Activated CD8-positive, alpha-beta memory T cell treated with anti-CD3 and anti-CD28 coated beads for 24 hours (primary cell): ENCODE measurements at regions not wholly inside any gene's neighbourhood (a gene's known extent, or its start where the extent isn't known, plus 50 kb on each side); places are given as distances from the start of the nearest gene placed in this dataset.
"Not testable (repeated sequence)": the region's sequence is repeated elsewhere in the genome, so short reads cannot be mapped to it uniquely, and the experiment has no call there.

Experiments
- DNase-seq: peaks from one replicate; pipeline ENCODE4 v3.0.0-alpha.2; 2020

GRCh38 chr2:82139979-82140611 is 1835.5 kb upstream of the LRRTM1 start:
- no peak for DNase-seq

- DNase-seq, result no peak
Observed at GRCh38 chr2:82137441-82137840, 1832.9 kb upstream of the LRRTM1 start.

DNA sequence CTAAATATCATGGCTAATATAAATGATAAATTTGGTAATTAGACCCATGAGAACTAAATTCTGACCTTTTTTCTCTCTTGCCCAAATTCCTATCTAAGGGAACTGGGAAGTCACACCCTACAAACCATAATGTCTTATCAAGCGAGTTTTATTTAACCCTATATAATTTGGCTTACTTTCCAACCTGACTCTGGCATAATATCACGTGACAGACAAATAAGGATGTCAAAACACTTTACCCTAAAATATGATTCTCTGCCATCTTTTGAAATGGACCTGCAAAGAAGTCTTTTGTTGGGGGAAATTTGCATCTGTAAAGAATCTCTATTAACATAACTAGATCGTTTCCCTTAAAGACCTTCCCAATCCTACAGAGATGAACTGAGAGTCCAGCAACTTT is 1823.5 kb upstream of the LRRTM1 start:
- no peak for DNase-seq

DNA sequence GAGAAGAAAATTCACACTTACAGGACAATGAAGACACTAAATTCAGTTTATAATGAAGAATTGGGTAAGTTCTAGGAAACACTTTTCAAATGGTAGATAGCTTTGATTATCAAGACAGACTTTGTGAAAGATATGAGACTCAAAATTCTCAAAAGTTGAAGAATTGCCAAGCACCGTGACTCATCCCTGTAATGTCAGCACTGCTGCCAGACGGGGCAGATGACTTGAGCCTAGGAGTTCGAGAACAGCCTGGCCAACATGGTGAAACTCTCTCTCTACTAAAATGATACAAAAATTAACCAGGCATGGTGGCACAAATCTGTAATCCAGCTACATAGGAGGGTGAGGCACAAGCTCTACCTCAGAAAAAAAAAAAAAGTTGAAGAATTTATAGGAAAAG is 1820.1 kb upstream of the LRRTM1 start:
- no peak for DNase-seq

GRCh38 chr2:82120654-82121053 is 1816.1 kb upstream of the LRRTM1 start:
- no peak for DNase-seq

DNA sequence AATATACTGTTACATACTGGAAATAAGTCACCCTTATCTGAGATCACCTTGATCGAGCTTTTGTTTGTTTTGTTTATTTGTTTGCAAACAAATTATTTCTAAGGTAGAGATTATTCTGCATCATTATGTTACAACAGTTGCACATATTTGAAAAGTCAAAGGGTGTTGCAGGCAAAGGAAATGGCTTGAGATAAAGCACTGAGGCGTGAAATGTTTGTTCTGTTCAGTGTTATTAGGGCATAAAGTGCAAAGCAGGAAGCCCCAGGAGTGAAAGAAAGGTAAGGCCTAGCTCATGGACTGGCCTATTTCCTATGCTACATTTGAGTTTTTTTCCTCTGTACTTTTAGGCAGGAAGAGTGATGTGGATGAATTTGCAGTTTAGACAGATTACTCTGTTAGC is 1815.6 kb upstream of the LRRTM1 start:
- DNase-seq, result no peak

- no peak for DNase-seq
Observed at GRCh38 chr2:82109418-82109817, 1804.9 kb upstream of the LRRTM1 start.

DNA sequence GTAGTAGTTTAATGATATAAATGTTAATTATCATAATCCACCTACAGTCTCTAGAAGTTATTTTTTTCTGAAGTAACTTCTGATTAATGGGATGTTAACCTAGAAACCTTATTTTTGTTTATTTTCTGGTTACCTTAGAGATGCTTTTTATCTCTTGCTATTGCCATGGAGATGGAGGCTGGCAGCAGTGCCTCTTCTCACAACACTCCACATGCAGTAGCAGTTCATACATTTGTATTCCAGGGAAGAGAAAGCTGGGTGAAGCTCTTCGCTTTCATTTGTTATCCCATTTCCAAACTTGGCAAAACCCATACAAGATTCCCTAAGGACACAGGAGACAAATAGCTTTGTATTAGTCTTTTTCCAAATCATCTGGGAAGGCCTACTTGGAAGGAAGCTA is 1794.1 kb upstream of the LRRTM1 start:
- DNase-seq, result no peak

DNA sequence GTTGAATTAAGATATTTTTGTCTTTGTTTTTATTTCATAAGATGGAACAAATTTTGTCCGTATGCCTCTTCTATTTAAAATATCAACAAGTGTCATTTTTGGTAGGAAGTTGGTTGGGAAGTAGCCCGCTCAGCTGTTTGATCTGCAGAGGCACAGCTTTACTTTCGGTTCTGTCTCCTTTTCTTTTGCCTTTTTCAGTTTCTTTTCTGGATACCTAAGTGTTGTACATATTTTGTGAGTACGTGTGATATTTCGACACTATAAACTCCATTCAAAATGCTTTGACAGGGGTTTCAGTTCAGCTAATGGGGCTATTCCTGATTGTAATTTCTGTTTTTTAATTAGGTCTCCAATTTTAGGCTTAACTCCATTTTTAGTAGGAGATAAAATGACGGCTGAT is 1785.0 kb upstream of the LRRTM1 start:
- DNase-seq, result no peak

DNA sequence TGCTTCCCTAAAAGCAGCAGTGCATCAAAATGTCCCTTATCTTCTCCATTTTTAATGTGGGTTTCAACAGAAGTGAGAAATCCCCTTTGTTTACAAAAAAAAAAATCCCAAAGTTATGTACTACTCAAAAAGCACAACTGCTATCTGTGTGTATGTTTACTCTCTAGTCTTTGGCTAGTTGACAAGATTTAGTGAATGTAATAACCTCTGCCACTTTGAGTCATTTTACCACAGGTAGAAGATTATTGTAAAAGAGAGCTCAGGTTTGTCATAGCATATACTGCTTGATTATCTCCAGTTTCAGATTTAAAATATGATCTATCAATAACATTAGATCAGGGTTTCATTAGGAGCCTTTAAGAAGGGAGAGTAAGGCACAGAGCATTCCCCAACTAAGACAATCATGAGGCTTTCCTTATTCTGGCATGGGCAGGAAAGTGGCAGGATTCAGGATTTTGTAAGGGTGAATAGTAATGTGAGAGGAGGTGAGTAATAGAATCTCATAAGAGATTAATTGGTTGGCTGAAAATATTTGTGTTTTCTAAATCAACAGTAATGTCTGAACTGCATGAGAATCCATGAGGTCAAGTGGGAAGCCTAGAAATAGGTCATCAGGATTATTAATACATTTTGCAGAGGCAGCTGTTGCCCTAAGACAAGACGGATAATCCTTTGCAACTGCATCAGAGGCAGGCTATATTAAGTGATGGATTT is 1780.3 kb upstream of the LRRTM1 start:
- no peak for DNase-seq

DNA sequence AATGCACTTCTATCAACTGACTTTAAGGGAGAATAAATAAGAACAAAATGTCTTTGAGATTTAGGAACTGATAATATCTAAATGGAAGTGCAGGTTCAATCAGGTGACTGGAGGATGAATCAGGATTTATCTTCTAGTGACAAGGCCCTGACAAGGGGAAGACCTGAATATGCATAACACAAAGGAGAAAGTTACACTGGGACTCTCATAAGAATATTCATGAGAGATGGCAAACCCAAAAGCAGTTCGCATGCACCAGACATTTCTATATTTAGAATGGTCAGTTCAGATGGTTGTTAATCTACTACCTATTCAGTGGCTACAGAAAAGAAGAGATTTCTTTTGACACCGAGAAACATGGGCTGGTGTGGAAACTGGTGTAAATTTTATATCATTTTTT is 1771.3 kb upstream of the LRRTM1 start:
- DNase-seq, result no peak

GRCh38 chr2:82062463-82062862 is 1757.9 kb upstream of the LRRTM1 start:
- DNase-seq, result no peak

DNA sequence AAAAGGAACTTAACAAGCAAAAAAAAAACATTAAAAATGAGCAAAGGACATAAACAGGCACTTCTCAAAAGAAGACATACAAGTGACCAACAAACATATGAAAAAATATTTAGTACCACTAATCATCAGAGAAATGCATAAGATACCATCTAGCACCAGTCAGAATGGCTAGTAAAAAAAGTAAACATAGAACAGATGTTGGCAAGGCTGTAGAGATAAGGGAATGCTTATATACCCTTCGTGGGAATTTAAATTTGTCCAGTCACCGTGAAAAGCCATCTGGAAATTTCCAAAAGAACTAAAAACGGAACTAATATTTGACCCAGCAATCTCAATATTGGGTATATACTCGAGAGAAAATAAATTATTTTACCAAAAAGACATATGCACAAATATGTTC is 1751.3 kb upstream of the LRRTM1 start:
- DNase-seq, result no peak

DNA sequence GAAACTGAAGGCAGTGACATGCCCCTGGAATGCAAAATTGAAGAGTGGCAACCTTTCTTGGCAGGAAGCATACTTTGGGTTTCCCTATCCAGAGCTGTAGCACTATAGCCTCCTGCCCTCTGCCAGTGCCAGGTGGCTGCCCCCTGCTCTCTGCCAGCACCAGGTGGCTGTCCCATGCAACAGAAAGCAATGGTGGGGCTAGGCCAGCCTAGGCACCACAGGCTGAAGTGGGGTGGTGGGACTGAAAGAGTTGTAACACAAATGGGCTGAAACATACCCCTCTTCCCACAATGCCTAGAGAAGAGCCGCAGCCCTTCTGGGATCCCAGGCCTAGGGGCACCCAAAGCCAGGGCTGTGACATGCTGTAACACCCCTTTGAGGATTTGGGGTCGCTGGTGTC is 1739.3 kb upstream of the LRRTM1 start:
- no peak for DNase-seq

GRCh38 chr2:82027921-82028615 is 1723.5 kb upstream of the LRRTM1 start:
- DNase-seq, result no peak

DNA sequence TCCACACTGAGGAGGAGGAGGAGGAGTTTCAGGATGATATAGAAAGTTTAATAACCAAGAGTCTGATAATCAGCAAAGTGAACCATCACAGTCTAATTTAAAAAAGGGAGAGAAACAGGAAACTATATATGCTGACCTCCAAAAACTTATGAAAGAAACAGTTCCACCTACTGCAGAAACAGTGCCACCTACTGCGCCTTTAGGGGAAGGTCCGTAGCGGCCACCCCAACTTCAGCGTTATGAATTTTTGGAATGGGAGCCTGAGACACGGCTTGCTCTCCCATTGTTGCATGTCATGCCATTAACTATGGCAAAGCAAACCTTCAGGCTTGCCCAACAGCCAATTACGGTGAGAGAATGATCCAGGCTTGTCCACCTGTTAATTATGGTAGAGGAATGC is 1719.2 kb upstream of the LRRTM1 start:
- DNase-seq, result no peak

DNA sequence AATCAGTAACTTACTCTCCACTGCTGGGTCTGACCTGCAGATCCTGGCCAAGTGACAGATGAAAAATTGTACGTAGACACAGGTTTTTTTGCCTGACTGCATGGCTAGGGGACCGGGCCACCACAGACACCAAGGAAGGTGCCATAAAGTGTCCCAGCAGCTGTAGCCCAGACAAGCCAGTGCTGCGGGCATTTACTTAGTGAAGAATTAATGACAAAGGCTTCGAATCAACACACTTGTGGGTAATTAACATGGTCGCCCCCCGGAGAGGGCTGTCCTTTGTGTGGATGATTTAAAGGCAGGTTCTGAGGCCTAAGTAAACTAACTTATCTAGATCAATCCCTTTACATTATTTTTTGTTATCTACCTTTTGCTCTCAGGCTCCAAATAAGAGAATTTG is 1709.1 kb upstream of the LRRTM1 start:
- DNase-seq, result no peak

DNA sequence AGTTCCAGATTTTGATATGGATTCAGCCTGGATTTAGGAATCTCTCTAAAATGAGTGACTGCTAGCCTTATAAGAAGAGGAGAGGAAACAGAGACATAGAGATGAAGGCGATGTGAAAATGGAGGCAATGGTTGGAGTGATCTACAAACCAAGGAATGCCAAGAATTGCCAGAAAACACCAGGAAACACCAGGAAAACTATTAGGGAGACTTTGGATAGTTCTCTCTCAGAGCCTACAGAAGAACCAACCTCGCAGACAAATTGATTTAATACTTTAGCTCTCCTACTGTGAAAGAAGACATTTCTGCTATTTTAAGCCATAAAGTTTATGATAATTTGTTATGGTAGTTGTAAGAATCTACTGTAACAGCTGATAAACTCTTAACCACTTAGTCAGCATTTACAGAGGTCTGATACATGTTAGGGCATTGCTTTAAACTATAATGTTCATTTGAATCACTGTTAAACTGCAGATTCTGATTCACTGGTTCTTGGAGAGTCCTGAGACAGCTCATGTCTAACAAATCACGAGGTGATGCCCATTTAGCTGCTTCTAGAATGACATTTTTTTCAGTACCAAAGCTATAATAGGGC is 1702.6 kb upstream of the LRRTM1 start:
- no peak for DNase-seq

DNA sequence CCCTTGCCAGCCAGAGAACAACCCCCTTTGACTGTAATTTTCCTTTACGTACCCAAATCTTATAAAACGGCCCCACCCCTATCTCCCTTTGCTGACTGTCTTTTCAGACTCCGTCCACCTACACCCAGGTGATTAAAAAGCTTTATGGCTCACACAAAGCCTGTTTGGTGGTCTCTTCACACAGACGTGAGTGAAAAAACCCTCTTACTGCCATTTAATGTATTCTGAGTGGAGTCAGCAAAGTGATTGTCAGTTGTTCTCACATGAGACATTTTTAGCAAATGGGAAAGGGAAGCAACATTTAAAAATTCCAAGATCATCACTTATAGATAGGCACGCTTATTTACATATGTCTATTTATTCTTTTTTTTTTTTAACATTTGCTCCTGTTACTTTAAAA is 1701.3 kb upstream of the LRRTM1 start:
- not testable (repeated sequence) for DNase-seq

DNA sequence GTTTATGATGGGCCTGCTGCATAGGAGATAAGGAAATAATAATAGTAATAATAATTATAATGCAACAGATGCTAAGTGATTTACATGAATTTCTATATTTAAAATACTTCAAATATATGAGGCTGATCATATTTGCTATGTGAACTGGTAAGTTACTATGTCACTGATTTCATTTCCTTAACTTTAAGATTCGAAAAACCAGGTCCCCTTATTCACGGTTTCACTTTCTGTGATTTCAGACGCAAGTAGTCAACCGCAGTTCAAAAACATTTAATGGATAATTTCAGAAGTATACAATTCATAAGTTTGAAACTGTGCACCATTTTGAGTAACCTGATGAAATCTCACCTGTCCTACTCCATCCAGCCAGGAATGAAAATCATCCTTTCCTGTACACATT is 1697.1 kb upstream of the LRRTM1 start:
- DNase-seq, result no peak

- no peak for DNase-seq
Observed at GRCh38 chr2:82000606-82001005, 1696.1 kb upstream of the LRRTM1 start.

GRCh38 chr2:81996332-81996731 is 1691.8 kb upstream of the LRRTM1 start:
- DNase-seq, result no peak

DNA sequence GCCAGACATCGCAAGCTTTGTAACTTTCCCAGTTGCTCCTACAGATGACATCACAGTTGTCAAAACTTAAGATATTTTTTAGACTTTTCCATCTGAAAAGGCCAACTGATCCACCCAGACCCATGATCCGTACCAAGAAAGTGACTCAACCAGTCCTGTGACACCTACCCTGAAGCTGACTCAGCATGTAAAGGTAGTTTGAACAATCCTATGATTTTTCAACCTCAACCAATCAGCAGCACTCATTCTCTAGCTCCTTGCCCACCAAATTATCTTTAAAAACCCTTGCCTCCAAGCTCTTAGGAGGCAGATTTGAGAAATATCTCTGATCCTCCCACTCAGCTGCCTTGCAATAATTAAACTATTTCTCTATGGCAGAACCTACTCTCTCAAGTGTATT is 1686.7 kb upstream of the LRRTM1 start:
- DNase-seq, result no peak

DNA sequence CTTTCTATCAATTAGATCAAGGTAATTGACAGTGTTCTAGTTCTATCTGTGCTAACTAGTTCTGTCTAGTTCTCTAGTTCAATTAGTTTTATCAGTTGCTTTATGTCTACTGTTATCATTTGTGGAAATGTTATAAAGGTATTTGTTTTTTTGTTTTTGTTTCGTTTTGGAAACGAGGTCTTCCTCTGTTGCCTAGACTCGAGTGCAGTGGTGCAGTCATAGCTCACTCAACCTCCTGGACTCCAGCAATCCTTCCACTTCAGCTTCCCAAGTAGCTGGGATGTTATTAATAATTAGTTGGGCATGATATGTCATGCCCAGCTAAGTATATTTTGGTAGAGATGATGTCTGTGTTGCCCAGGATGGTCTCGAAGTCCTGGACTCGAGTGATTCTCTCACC is 1682.8 kb upstream of the LRRTM1 start:
- DNase-seq, result no peak
